ENCODE measurements at regions not wholly inside any gene's neighbourhood (a gene's known extent, or its start where the extent isn't known, plus 50 kb on each side); places are given as distances from the start of the nearest gene placed in this dataset.

DNA sequence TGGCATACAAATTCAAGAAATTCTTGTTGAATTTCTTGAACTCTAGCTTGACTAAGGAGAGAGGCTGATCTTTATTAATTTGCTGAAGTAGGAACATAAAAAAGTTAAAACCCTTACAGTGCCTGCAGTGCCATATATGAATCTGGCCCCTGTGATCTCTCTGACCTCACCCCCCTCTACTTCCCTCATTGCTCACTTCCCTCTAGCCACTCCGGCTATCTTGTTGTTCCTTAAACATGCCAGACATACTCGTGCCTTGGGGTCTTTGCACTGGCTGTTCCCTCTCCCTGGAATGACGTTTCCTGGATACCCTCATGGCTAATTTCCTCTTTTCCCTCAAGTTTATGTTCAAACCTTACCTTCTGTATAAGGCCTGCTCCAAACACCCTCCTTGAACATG lies 246.3 kb upstream of the SIX2 start:
- no peak for DNase-seq (ENCODE audit: low spot score)

DNA sequence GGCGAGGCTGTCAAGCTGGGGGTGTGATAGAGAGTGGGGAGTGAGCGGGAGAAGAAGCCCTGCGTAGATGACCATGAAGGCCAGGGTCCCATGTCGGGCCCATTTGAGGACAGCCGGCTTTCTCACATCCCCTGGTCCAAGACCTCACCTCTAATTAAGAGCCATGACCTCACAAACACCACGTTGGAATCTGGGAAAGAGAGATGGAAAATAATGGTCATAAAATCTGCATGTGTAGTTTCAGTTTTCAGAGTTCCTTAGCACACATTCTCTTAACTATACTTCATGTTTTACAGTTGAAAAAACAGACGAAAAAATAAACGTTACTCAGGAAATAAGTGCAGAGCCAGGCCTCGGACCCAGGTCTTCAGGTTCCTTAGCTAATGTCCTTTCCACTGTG lies 244.8 kb upstream of the SIX2 start:
- DNase-seq (ENCODE audit: low spot score) = no peak

DNA sequence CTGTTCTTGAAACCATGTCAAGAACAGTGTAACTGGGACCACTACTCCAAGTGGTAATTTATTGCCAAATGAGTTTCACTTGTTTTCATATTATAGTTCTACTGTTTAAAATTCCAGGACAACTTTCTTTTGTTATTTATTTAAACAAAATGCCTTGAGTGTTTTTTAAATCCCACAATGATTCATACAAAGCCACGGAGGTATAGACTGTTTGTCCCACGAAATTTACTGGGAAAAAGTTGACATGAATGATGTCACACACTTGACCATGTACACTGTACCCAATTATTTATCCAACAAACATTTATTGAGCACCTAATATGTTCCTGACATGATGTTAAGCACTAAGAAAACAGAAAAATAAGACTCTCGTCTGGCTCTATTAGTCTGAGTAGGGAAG lies 243.9 kb upstream of the SIX2 start:
- no peak for DNase-seq (ENCODE audit: low spot score)

DNA sequence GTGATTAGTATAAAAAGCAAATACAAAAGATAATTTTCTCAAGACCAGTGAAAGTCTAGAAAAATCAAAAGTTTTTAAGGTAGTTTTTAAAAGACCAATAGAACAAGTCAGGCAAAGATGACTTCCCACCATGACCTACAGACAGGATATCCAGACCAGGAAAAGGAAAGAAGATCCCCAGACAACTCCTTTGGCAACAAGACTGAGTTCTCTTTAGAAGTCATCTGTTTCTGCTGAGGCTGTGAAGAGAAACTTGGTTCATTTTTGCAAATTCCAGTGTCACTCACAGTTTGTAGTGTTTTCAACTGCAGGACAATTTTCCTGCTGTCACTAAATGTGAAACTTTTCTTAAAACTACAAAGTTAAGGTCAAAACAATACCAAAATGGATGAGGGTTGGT lies 240.9 kb upstream of the SIX2 start:
- DNase-seq (ENCODE audit: low spot score) = no peak

DNA sequence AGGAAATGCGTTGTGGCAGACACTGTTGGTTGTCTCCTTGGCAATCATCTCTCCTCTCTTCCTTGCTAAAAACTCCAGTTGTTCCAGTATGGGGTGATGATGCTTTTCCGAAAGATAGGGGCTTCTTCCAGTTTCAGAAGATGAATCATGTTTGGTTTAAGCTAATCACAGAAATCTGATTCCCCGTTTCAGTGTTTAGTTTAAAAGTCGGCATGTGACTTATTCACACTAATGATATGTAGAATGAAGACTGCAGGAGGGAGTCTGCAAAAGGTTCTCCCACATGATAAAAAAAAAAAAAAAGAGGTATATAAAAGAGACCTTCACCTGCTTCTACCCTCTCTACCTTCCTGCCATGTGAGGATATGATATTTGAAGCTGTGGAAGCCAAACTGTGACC lies 239.0 kb upstream of the SIX2 start:
- DNase-seq (ENCODE audit: low spot score) = no peak

DNA sequence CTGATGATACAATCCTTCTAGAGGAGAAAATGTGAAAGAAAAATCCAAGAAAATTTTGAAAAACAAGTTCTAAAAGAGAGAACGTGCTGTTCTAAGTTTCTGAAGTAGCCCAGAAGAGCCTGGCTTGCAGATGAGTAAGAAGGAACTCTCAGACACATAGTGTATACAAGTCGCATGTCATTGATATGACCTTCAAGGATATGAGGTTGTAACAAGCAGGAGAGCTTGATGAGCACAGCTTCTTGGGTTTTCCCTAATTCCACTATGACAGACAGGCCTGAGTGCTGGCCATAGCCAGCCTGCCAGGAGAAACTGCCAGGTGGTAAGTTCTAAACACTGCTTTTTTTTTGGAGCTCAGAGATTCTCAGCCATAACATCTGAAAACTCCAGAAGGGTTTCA lies 235.7 kb upstream of the SIX2 start:
- DNase-seq (ENCODE audit: low spot score) = no peak

DNA sequence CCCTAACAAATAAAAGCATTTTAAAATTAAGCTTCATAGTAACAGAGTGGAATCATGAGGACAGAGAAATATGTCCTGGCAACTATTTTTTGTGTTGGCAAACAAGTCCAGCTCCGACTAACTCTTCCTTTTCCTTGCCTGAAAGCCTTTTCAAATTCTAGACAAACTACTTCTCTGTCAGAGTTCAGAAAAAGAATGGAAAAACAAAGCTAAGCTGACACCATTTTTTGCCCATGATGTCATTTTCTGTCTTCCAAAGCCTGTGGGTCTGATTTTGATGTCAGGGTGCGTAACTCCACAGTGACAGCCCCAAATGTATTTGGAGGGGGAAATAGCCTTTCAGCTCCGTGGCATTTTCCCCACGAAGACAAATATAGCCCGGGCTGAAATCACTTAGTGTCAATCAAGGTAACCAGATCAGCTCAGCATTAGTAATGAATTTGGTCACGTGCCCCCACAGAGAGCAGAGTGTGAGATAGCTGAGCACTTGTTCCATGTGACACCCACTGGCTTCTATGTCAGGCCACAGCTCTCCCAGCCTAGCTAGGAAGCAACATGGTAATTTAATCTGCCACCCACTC lies 233.0 kb upstream of the SIX2 start:
- DNase-seq (ENCODE audit: low spot score) = no peak

DNA sequence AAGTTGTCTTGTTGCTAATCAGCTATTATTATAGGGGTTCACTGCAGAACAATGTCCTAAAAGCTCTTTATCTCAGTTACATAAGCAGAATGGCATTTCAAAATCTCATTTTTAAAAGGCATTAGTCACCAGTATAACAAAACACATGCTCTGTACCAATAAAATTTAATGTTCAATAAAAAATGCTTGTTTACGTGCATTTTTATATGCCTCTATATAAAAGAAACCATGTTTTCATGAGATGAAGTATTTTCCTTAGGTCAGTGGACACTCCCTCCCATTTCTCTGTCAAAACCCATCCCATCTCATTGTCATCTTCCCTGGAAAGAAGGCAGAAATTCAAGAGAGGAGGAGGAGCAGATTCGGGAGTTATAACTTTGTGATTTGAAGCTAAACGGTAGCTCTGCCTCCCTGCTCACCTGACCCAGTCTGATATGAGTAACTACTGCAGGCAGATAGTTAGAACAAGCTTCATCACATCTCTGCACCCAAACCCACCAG lies 231.9 kb upstream of the SIX2 start:
- DNase-seq (ENCODE audit: low spot score) = no peak

DNA sequence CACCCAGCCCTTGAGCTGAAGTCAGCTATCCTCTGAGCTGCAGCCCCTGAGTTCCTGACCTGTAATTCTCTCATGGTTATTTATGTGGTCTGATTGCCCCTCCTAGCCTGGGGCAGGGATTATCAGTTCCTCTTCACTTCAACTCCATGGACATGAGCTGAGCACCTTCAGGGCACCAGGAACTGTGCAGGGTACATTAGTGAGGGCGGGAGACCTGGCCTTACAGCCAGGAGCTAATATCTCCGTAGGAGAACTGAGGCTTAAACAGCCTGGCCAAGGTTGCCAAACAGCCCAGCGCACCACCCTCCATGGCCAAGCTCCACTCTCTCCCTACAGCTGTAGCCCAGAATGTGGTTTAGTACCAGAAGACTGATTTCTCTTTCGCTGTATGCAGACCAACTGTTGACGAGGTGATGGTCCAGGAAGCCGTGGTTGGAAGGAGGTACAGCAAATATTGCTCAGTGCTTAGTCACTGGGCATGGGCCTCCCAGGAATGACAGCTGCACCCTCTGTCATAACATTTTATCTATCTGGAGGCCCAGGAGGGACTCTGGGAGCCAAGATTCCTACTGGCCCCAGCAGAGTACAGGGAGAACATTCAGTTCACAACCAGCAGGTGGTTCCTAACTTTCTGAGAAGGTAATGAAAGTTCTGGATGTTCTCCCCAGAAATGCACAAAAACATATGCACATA lies 228.7 kb upstream of the SIX2 start:
- DNase-seq (ENCODE audit: low spot score) = no peak

DNA sequence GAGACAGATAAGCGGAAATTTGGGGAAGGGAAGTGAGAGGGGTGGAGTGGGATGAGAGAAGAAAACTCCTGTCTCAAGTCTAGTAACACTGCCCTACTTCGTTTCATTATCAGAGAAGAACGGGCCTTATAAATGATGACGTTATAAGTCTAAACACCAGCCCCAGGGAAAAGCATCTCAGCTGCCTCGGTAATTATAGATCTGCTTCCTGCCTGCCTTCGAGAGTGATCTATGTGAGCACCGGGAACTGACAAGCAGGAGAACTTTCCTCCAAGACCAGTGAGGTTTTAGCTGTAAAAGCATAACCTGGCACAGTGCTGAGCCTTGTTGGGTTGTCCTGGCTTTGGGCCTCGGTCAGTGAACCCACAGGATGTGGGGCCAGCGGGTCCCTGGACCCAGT lies 227.9 kb upstream of the SIX2 start:
- DNase-seq (ENCODE audit: low spot score) = no peak

DNA sequence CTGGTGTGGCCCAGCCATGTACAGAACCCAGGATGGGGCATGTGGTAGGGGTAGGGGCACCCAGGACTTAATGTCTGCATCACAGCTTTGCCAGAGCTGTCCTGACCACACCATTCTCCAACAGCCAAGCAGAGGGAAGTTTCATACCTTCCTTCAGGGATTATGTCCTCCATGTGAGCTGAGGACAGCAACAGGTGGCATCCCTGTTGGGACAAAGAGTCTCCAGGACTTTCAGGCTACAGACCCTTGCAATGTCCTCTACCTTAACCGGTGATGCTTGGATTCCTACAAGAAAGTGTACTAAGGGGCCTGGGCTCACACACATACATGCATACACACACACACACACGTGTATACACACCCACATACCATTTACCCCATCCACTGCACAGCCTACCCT lies 227.0 kb upstream of the SIX2 start:
- no peak for DNase-seq (ENCODE audit: low spot score)

DNA sequence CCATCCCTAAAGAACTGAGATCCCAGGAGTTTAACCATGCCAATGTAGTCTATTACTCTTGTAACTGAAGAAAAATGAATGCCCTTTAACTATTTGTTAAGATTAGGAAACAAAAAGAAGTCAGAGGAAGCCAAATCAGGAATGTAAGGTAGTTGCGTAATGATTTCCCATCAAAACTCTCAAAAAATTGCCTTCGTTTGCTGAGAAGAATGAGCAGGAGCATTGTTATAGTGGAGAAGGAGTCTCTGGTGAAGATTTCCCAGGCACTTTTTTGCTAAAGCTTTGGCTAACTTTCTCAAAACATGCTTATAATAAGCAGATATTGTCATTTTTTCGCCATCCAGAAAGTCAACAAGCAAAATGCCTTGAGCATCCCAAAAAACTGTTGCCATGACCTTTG lies 224.0 kb upstream of the SIX2 start:
- DNase-seq (ENCODE audit: low spot score) = no peak

DNA sequence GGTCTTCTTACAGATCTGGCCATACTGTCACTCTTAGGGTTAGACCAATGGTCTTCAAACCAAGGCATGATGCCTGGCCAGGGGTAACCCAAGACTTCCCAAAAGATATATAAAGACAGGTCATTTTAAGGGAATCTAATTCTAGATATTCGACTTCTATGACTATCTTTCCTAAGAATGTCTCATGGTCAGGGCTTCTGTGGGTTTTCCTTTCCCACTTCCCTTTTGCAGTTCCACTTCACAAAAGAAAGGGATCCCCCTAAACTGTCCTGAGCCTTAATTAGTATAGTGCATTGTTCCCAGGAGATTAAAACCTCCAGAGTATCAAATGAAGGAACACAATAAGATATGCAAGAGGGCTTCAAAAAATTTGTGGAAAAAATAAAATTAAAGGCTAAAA lies 223.6 kb upstream of the SIX2 start:
- DNase-seq (ENCODE audit: low spot score) = no peak

DNA sequence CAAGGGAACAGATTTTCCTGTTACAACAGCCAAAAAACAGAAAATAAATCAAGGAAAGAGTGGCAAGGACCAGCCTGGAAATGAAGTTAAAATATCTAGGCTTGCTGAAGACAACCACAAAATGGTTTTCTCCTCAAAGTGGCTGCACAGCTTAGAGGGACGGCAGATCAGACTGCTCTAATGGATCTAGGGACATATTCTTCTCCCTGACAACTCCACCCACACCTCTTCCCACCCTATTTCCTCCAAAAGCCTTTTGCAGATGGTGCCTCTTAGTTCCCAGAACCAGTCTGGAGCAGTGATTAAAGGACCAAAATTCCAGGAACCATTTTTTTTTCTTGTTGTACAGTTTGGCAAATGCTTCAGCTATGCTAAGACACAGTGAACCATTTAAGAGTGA lies 220.2 kb upstream of the SIX2 start:
- DNase-seq (ENCODE audit: low spot score) = no peak

DNA sequence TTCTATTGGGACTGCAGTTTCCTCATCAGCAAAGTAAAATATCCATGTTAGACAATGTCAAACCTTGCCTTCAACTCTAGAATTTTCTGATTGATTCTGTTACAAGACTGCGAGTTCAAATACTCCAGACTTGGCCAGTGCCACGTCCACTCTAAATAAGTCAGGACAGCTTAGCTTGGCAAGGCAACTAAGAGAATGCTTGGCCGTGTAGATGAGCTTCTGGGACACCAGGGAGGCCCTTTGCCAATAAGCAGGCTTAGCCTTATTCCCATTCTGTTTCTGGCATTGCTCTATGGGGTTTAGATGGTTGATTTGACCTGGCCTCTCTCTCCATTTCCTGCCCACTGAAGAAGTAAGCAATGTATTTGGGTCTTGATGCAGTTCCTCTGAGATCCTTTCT lies 218.1 kb upstream of the SIX2 start:
- DNase-seq (ENCODE audit: low spot score) = no peak

DNA sequence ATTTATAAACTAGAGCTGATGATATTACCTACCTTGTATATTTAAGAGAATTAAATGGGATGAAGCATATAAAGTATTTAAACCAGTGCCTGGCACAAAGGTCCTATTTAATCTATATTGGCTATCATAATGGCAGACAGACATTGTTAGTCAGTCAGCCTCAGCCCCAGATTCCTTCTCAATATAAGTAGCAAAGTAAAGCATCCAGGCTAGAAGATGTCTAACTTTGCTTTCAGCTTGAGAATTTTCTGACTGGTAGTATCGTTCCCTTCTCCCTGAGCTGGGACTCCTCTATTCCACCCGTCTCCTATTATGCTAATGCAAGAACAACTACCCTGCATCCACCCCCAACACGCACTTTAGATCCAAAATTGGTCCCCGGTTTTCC lies 215.7 kb upstream of the SIX2 start:
- DNase-seq (ENCODE audit: low spot score) = no peak

DNA sequence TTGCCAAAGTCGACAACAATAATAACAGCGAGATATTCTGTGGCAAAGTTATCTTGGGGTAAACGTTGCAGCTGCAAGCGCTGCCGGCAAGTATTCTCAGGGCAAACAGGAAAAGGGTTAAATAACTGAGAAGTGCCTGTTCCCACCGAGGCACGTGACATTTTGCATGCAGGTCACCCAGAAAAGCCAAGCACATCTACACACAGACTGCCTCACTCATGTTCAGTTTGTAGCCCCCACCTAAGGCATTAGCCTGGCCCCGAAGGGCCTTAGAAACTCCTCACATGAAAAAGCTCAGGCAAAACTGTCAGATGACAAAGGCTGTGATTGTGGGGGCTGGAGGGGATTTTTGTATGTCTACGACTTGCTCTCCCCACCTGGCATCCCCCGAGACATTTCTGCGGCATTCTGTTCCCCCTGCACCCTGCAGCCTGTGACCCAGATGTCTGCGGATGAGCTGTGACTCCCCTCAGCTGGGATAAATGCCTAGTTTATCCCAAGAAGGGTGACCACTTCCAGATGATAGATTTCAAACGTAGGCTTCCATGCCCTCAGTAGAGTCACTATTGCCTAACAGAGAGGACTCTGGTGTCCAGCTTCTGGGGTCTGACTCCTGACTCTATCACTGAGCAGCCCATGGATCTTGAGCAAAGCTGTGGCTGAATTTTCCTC lies 215.2 kb upstream of the SIX2 start:
- no peak for DNase-seq (ENCODE audit: low spot score)

DNA sequence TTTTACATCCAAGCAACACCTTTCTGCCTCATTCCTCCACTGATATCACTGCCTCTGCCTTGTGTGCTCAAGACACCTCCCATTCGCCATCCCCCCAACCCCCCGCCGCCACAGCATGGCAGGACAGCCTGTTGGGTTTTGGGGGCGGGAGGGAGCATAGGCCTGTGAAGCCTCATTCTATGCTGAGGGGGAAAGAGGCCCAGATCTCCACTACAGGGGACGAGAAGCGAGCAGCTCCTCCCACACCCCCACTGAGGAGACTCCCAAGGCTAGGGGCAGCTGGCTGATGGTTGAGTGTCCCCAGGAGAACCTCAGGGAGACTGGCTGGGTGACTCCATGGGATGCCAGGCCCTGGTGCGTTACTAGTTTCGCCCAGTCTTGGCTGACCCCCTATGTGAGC lies 214.3 kb upstream of the SIX2 start:
- no peak for DNase-seq (ENCODE audit: low spot score)

DNA sequence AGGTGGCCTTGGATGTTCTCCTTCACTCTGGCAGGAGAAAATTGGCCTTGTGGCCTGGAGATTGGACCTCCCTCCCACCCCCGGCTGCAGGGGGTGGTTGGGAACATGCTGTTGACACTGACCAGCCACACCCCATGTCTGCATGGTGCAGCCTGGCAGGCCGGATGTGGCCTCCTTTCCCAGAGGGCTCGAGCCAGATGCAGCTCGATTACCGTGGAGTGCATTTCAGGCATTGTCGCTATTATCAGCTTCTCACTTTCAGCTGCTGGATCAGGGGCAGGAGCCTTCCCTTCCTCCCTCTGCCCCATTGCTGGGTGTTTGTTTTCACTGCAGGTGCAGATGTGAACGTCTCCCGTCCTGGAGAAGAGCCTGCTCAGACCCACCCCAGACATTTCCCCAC lies 211.0 kb upstream of the SIX2 start:
- no peak for DNase-seq (ENCODE audit: low spot score)

DNA sequence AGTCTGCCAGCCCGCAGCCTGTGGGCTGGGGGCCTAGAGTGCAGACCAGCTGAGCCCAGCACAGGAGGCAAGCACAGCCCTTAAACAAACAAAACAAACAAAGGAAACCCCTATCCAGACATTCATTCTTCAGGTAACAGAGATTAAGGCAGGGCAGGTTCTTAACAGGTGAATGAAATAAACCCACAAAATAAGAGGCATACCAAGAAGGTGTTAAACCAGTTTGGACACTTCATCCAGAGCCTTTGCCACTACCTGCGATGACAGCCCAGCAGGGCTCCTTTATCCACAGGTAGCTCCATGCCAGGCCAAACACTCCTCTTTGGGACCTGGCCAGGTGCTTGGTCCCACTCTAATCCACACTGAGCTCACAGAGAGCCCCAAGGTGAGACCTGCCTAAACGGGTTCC lies 209.7 kb upstream of the SIX2 start:
- no peak for DNase-seq (ENCODE audit: low spot score)

DNA sequence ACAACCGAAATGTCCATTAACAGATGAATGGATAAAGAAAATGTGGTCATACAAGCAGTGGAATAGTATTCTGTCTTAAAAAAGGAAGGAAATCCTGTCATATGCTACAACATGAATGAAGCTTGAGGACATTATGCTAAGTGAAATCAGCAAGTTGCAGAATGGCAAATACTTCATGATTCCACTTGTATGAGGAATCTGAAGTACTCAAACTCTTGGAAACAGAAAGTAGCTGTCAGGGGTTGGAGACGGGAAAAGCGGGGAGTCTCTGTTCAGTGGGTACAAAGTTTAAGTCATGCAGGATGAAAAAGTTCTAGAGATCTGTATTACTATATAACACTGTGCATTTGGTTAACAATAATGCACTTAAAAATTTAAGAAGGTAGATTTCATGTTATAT lies 209.0 kb upstream of the SIX2 start:
- no peak for DNase-seq (ENCODE audit: low spot score)

DNA sequence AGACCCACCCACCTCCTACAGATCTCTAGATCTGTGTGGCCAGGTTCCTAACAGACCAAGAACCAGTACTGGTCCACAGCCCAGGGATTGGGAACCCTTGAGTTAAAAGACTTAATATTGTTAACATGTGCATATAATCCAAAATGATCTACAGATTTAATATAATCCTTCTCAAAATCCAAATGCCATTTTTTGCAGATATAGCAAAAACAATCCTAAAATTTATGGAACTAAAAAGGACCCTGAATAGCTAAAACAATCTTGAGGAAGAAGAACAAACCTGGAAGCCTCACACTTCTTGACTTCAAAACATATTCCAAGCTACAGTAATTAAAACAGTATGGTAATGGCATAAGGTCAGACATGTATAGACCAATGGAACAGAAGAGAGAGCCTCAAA lies 206.9 kb upstream of the SIX2 start:
- no peak for DNase-seq (ENCODE audit: low spot score)

DNA sequence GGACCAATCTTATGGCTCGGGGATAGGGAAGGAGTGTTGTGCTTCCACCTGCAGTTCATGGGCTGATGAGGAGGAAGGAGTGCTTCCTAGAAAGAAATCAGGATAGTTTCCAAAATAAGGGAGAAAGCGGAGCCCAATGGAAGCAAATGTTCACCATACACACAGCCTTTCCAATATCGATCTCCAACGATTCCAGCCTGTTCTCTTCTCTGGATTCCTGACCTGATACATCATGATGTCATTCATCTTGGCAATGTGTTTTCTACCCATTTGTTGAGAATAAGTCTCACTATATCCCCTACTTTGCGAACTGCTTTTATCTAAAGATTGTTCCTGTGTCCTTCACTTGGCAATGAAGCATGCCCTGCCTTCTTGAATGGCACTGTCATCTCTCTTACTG lies 205.3 kb upstream of the SIX2 start:
- DNase-seq (ENCODE audit: low spot score) = no peak

Measured in ecto neural progenitor cell (in vitro differentiated cells).